SJCRH30 (cell line): ENCODE measurements at regions not wholly inside any gene's neighbourhood (a gene's known extent, or its start where the extent isn't known, plus 50 kb on each side); places are given as distances from the start of the nearest gene placed in this dataset.
A peak's percentile ranks its signal among the peaks of the same experiment; 100 is the strongest.

Source experiments
- DNase-seq, 2 experiments: peaks; one replicate each; pipeline ENCODE4 v3.0.0-alpha.2; 2015 to 2020
- H3K27ac ChIP-seq: fragments of 250-450 bp; sonication (Bioruptor Pico); 2 replicates; pipeline ENCODE4 v1.5.1; 2020; ENCODE audit warnings: mild to moderate bottlenecking, moderate library complexity
- H3K27me3 ChIP-seq: fragments of 250-450 bp; sonication (Bioruptor Pico); 2 replicates; pipeline ENCODE4 v1.5.1; 2020; ENCODE audit warnings: mild to moderate bottlenecking, moderate library complexity
- H3K36me3 ChIP-seq: fragments of 250-450 bp; sonication (Bioruptor Pico); 2 replicates; pipeline ENCODE4 v1.5.1; 2020; ENCODE audit warnings: mild to moderate bottlenecking, moderate library complexity
- H3K4me1 ChIP-seq: fragments of 250-450 bp; sonication (Bioruptor Pico); 2 replicates; pipeline ENCODE4 v1.5.1; 2020; ENCODE audit warnings: mild to moderate bottlenecking, moderate library complexity
- H3K4me3 ChIP-seq: fragments of 250-450 bp; sonication (Bioruptor Pico); 2 replicates; pipeline ENCODE4 v1.5.1; 2020; ENCODE audit warnings: mild to moderate bottlenecking, moderate library complexity
- H3K9me3 ChIP-seq: fragments of 250-450 bp; sonication (Bioruptor Pico); replicated peaks from 2 replicates; pipeline ENCODE4 v1.5.1; 2020; ENCODE audit warnings: mild to moderate bottlenecking, moderate library complexity

- peak; percentile 63 to 88 for DNase-seq
- Histone ChIP-seq H3K36me3 (no peaks in the 10 kb centered on the region), H3K4me1 (peaks cover 50% of the 10 kb centered on the region), H3K27ac (peak overlapping the region; percentile 62), H3K4me3 (no peak overlapping the region), H3K27me3 (no peaks in the 10 kb centered on the region), H3K9me3 (no peaks in the 10 kb centered on the region)
These were observed 217.2 kb upstream of the FOXA2 start for GRCh38 chr20:22801528-22801927.

- DNase-seq = peak; percentile 65 to 88
- H3K27ac ChIP-seq = peak overlapping the region; percentile 62
- no peak overlapping the region for H3K4me3 ChIP-seq
- no peaks in the 10 kb centered on the region for H3K36me3 ChIP-seq
- H3K27me3 ChIP-seq = no peaks in the 10 kb centered on the region
- H3K9me3 ChIP-seq = no peaks in the 10 kb centered on the region
- H3K4me1 ChIP-seq = peaks cover 49% of the 10 kb centered on the region
These were observed 217.9 kb upstream of the FOXA2 start for GRCh38 chr20:22802296-22802695.

- DNase-seq = peak; percentile 87 to 94
- no peak overlapping the region for H3K4me3 ChIP-seq
- H3K4me1 ChIP-seq = peaks cover 55% of the 10 kb centered on the region
- no peaks in the 10 kb centered on the region for H3K27me3 ChIP-seq
- H3K36me3 ChIP-seq = no peaks in the 10 kb centered on the region
- H3K27ac ChIP-seq = no peak overlapping the region
- H3K9me3 ChIP-seq = no peaks in the 10 kb centered on the region
These were observed 220.8 kb upstream of the FOXA2 start for GRCh38 chr20:22805219-22805618.

GRCh38 chr20:22805996-22806395, 221.6 kb upstream of the FOXA2 start:
- no peak overlapping the region for H3K4me3 ChIP-seq
- H3K27me3 ChIP-seq = no peaks in the 10 kb centered on the region
- DNase-seq = no peak
- H3K9me3 ChIP-seq = no peaks in the 10 kb centered on the region
- H3K27ac ChIP-seq = no peak overlapping the region
- no peaks in the 10 kb centered on the region for H3K36me3 ChIP-seq
- peaks cover 55% of the 10 kb centered on the region for H3K4me1 ChIP-seq

- Histone ChIP-seq H3K4me1 (peaks cover 51% of the 10 kb centered on the region), H3K9me3 (no peaks in the 10 kb centered on the region), H3K27me3 (no peaks in the 10 kb centered on the region), H3K27ac (peak overlapping the region; percentile 70), H3K36me3 (no peaks in the 10 kb centered on the region), H3K4me3 (0 out of 2 replicates have a peak overlapping the region, but pooled peaks have one; percentile 2)
- DNase-seq = no peak
These were observed 222.7 kb upstream of the FOXA2 start for GRCh38 chr20:22807045-22807444.

- no peaks in the 10 kb centered on the region for H3K36me3 ChIP-seq
- peaks cover 44% of the 10 kb centered on the region for H3K4me1 ChIP-seq
- peak overlapping the region; percentile 70 for H3K27ac ChIP-seq
- H3K4me3 ChIP-seq = peak overlapping the region; percentile 10; the same call in 1 of the 2 replicates
- H3K27me3 ChIP-seq = no peaks in the 10 kb centered on the region
- no peaks in the 10 kb centered on the region for H3K9me3 ChIP-seq
- peak; percentile 91 to 98 for DNase-seq
These were observed 223.4 kb upstream of the FOXA2 start for GRCh38 chr20:22807646-22808244.

- no peak overlapping the region for H3K4me3 ChIP-seq
- no peak for DNase-seq
- H3K27ac ChIP-seq = no peak overlapping the region; the same call in 1 of the 2 replicates
- no peaks in the 10 kb centered on the region for H3K9me3 ChIP-seq
- no peaks in the 10 kb centered on the region for H3K36me3 ChIP-seq
- H3K27me3 ChIP-seq = no peaks in the 10 kb centered on the region
- H3K4me1 ChIP-seq = peaks cover 43% of the 10 kb centered on the region
These were observed 224.3 kb upstream of the FOXA2 start for GRCh38 chr20:22808628-22809027.

- DNase-seq = no peak
- Histone ChIP-seq H3K4me3 (no peak overlapping the region), H3K36me3 (no peaks in the 10 kb centered on the region), H3K4me1 (peaks cover 43% of the 10 kb centered on the region), H3K27me3 (no peaks in the 10 kb centered on the region), H3K9me3 (no peaks in the 10 kb centered on the region), H3K27ac (peak overlapping the region; percentile 68)
These were observed 225.1 kb upstream of the SSTR4 start for GRCh38 chr20:22810030-22810429.

GRCh38 chr20:22810626-22811569, 224.2 kb upstream of the SSTR4 start:
- Histone ChIP-seq H3K9me3 (no peaks in the 10 kb centered on the region), H3K27ac (peak overlapping the region; percentile 68), H3K36me3 (no peaks in the 10 kb centered on the region), H3K27me3 (no peaks in the 10 kb centered on the region), H3K4me3 (no peak overlapping the region), H3K4me1 (peaks cover 38% of the 10 kb centered on the region)
- DNase-seq = peak; percentile 91 to 97

GRCh38 chr20:22814471-22815205, 220.5 kb upstream of the SSTR4 start:
- Histone ChIP-seq H3K27ac (no peak overlapping the region), H3K9me3 (no peaks in the 10 kb centered on the region), H3K4me1 (peaks cover 26% of the 10 kb centered on the region), H3K36me3 (no peaks in the 10 kb centered on the region), H3K4me3 (no peak overlapping the region), H3K27me3 (no peaks in the 10 kb centered on the region)
- DNase-seq = peak; percentile 41 to 73

- Histone ChIP-seq H3K9me3 (no peaks in the 10 kb centered on the region), H3K36me3 (no peaks in the 10 kb centered on the region), H3K4me3 (no peak overlapping the region), H3K4me1 (peaks cover 22% of the 10 kb centered on the region), H3K27ac (no peak overlapping the region), H3K27me3 (no peaks in the 10 kb centered on the region)
- DNase-seq = no peak
These were observed 219.9 kb upstream of the SSTR4 start for GRCh38 chr20:22815206-22815551.

- DNase-seq = no peak
- H3K4me1 ChIP-seq = peaks cover 16% of the 10 kb centered on the region
- H3K4me3 ChIP-seq = no peak overlapping the region
- no peaks in the 10 kb centered on the region for H3K27me3 ChIP-seq
- no peaks in the 10 kb centered on the region for H3K36me3 ChIP-seq
- no peak overlapping the region for H3K27ac ChIP-seq
- H3K9me3 ChIP-seq = no peaks in the 10 kb centered on the region
These were observed 219.4 kb upstream of the SSTR4 start for GRCh38 chr20:22815603-22816315.

GRCh38 chr20:22818636-22819035, 216.5 kb upstream of the SSTR4 start:
- Histone ChIP-seq H3K36me3 (no peaks in the 10 kb centered on the region), H3K4me1 (peaks cover 14% of the 10 kb centered on the region), H3K27ac (no peak overlapping the region), H3K27me3 (no peaks in the 10 kb centered on the region), H3K4me3 (no peak overlapping the region), H3K9me3 (no peaks in the 10 kb centered on the region)
- peak in 1 of 2 experiments; percentile 49 for DNase-seq

- Histone ChIP-seq H3K27ac (no peak overlapping the region), H3K9me3 (no peaks in the 10 kb centered on the region), H3K4me3 (no peak overlapping the region), H3K36me3 (no peaks in the 10 kb centered on the region), H3K27me3 (no peaks in the 10 kb centered on the region), H3K4me1 (peaks cover 13% of the 10 kb centered on the region)
- DNase-seq = no peak
These were observed 216.0 kb upstream of the SSTR4 start for GRCh38 chr20:22819112-22819511.
